ENCODE measurements at regions not wholly inside any gene's neighbourhood (a gene's known extent, or its start where the extent isn't known, plus 50 kb on each side); places are given as distances from the start of the nearest gene placed in this dataset.

DNA sequence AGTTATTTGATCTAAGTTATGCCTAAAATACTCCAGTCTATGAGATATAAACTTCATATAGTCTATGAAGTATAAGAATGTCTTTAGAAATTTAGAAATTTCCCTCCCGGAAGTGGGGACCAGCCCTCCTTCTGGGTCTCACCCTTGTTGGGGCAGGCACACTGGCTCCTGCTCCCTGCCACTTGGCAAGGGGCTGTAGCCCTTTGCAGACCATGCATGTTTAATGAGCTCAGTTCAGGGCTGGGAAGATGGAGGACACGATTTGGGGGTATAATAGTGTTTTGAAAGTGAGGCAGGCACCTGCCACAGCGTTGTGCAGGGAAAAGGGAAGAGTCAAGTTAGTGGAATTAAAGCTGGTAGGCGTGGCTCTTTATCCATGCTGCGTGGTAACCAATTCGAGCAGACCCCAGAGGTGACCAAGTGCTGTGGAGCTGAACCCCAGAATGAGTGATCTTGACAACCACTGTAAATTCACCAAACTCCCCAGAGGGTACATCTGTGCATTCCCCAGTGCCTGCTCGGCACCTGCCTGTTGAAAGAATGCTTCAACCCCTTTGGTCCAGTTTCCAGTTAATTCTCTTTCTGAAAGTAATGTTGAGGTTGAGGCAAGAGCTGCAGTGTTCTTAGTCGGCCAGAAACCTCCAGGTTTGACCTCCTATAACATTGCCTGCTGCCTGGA, 79.6 kb downstream of the DOP1B start:
- no peak overlapping the region for H3K4me2 ChIP-seq (replicated peaks; ENCODE audit: extremely low read depth, low read length, poor library complexity, severe bottlenecking)
- peaks cover 65 to 89% of the 10 kb centered on the region in 2 donors for H3K36me3 Mint-ChIP-seq
- no peak overlapping the region for H3K9ac ChIP-seq (ENCODE audit: insufficient read depth, low read length, poor library complexity, severe bottlenecking)
- peak overlapping the region in 2 of 7 donors; percentile 0 to 66 for H3K27ac Mint-ChIP-seq
- no peak overlapping the region for H3K4me3 ChIP-seq (replicated peaks in 1 of 3; ENCODE audit: low read depth in 2 of 3, low read length in 3 of 3)
- H3K9me3 Mint-ChIP-seq: no peaks in the 10 kb centered on the region
- TF ChIP-seq, protein P1, sequence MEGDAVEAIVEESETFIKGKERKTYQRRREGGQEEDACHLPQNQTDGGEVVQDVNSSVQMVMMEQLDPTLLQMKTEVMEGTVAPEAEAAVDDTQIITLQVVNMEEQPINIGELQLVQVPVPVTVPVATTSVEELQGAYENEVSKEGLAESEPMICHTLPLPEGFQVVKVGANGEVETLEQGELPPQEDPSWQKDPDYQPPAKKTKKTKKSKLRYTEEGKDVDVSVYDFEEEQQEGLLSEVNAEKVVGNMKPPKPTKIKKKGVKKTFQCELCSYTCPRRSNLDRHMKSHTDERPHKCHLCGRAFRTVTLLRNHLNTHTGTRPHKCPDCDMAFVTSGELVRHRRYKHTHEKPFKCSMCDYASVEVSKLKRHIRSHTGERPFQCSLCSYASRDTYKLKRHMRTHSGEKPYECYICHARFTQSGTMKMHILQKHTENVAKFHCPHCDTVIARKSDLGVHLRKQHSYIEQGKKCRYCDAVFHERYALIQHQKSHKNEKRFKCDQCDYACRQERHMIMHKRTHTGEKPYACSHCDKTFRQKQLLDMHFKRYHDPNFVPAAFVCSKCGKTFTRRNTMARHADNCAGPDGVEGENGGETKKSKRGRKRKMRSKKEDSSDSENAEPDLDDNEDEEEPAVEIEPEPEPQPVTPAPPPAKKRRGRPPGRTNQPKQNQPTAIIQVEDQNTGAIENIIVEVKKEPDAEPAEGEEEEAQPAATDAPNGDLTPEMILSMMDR (IDR thresholded peaks at IDR 0.05): no peak
- H3K27ac ChIP-seq (ENCODE audit: low read depth in 1 of 2, low read length in 2 of 2): no peak overlapping the region
- no peaks in the 10 kb centered on the region for H3K4me1 ChIP-seq (ENCODE audit: control insufficient read depth in 1 of 2, insufficient read depth in 2 of 2, low read length in 2 of 2)
- intact Hi-C loops (cut with micrococcal nuclease): no loop called here
- peaks cover 4% of the 10 kb centered on the region for H4K20me1 ChIP-seq (ENCODE audit: insufficient read depth, low read length)
- H2AFZ ChIP-seq (ENCODE audit: insufficient read depth, low read depth, low read length, poor library complexity, severe bottlenecking): no peak overlapping the region
- 91% methylated on average over 5 of the region's 8 CpGs for WGBS (ENCODE audit: insufficient coverage)
- peaks cover 56 to 97% of the 10 kb centered on the region in 2 donors for H3K36me3 ChIP-seq (replicated peaks in 1 of 2; ENCODE audit: control insufficient read depth in 1 of 2, insufficient read depth in 2 of 2, low read length in 2 of 2)
- no peaks in the 10 kb centered on the region for H3K4me1 Mint-ChIP-seq
- no peaks in the 10 kb centered on the region for H3K9me3 ChIP-seq (replicated peaks in 1 of 2; ENCODE audit: control insufficient read depth in 1 of 2, insufficient read depth in 1 of 2, low read length in 2 of 2)
- H3K27me3 Mint-ChIP-seq (ENCODE audit: low read depth in 3 of 3): peaks cover 0 to 2% (median 0%) of the 10 kb centered on the region in 3 donors
- no peaks in the 10 kb centered on the region for H3K79me2 ChIP-seq (ENCODE audit: insufficient read depth, low read length)
- no peak overlapping the region for H3K4me3 Mint-ChIP-seq
- no peaks in the 10 kb centered on the region for H3K27me3 ChIP-seq (ENCODE audit: control insufficient read depth in 2 of 2, insufficient read depth in 2 of 2, low read length in 2 of 2)
- no peak for DNase-seq

DNA sequence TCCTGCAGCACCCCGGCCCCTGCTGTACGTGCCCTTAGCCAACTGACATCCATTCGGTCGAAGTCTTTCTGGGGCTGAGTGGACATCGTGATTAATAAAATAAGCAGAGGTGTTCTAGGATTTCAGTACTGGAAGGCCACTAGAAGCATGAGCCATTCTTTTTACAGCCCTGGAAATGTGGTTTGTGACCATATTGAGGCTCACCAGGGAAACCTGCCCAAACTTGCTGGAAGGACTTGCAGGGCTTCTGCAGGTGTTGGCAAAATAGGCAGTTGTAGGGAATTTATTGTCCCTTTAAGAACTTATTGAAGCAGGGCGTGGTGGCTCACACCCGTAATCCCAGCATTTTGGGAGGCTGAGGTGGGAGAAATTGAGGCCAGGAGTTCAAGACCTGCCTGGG, 80.8 kb downstream of the DOP1B start:
- Histone ChIP-seq H3K27me3 (ENCODE audit: control insufficient read depth in 2 of 2, insufficient read depth in 2 of 2, low read length in 2 of 2) (no peaks in the 10 kb centered on the region), H3K4me1 (ENCODE audit: control insufficient read depth in 1 of 2, insufficient read depth in 2 of 2, low read length in 2 of 2) (no peaks in the 10 kb centered on the region), H3K9ac (ENCODE audit: insufficient read depth, low read length, poor library complexity, severe bottlenecking) (no peak overlapping the region), H4K20me1 (ENCODE audit: insufficient read depth, low read length) (peaks cover 4% of the 10 kb centered on the region), H3K79me2 (ENCODE audit: insufficient read depth, low read length) (no peaks in the 10 kb centered on the region), H3K36me3 (replicated peaks in 1 of 2; ENCODE audit: control insufficient read depth in 1 of 2, insufficient read depth in 2 of 2, low read length in 2 of 2) (peaks cover 53 to 91% of the 10 kb centered on the region in 2 donors), H3K9me3 (replicated peaks in 1 of 2; ENCODE audit: control insufficient read depth in 1 of 2, insufficient read depth in 1 of 2, low read length in 2 of 2) (no peaks in the 10 kb centered on the region), H3K4me2 (replicated peaks; ENCODE audit: extremely low read depth, low read length, poor library complexity, severe bottlenecking) (no peak overlapping the region), H3K27ac (ENCODE audit: low read depth in 1 of 2, low read length in 2 of 2) (no peak overlapping the region), H2AFZ (ENCODE audit: insufficient read depth, low read depth, low read length, poor library complexity, severe bottlenecking) (no peak overlapping the region), H3K4me3 (replicated peaks in 1 of 3; ENCODE audit: low read depth in 2 of 3, low read length in 3 of 3) (no peak overlapping the region)
- DNase-seq: no peak
- Mint-ChIP-seq H3K36me3 (peaks cover 60 to 80% of the 10 kb centered on the region in 2 donors), H3K4me1 (no peaks in the 10 kb centered on the region), H3K4me3 (no peak overlapping the region), H3K9me3 (no peaks in the 10 kb centered on the region), H3K27ac (no peak overlapping the region), H3K27me3 (ENCODE audit: low read depth in 3 of 3) (peaks cover 0 to 2% (median 0%) of the 10 kb centered on the region in 3 donors)
- intact Hi-C loops (cut with micrococcal nuclease): no loop called here
- 100% methylated on average over 2 of the region's 7 CpGs for WGBS (ENCODE audit: insufficient coverage)
- TF ChIP-seq, protein P1 (IDR thresholded peaks at IDR 0.05): no peak

Data from CD14-positive monocyte (primary cell).